GM12891 (cell line): ENCODE measurements at regions not wholly inside any gene's neighbourhood (a gene's known extent, or its start where the extent isn't known, plus 50 kb on each side); places are given as distances from the start of the nearest gene placed in this dataset.

ENCODE experiments used
- DNase-seq: peaks from one replicate; pipeline ENCODE4 v3.0.0; 2011; ENCODE audit warnings: low spot score; ENCODE audit not compliant: insufficient read length
- FAIRE-seq: peaks from 2 replicates; lab custom pipeline; 2011; peaks lifted over from hg19 to GRCh38; lab: Jason Lieb, UNC
- PAX5 ChIP-seq: IDR thresholded peaks from 2 replicates; pipeline ENCODE4 v1.6.1; 2011; ENCODE audit warnings: low read length, moderate library complexity, mild to moderate bottlenecking; ENCODE audit not compliant: insufficient read depth, severe bottlenecking
- POLR2A ChIP-seq: IDR thresholded peaks from 2 replicates; pipeline ENCODE4 v1.6.1; 2011; ENCODE audit warnings: low read depth, low read length, control low read depth
- POLR2AphosphoS5 ChIP-seq: IDR thresholded peaks from 2 replicates; pipeline ENCODE4 v1.6.1; 2011; ENCODE audit warnings: low read depth, low read length, control low read depth
- POU2F2 ChIP-seq: IDR thresholded peaks from 2 replicates; pipeline ENCODE4 v1.6.1; 2011; ENCODE audit warnings: low read depth, mild to moderate bottlenecking, control low read depth, low read length, moderate library complexity
- SPI1 ChIP-seq: IDR thresholded peaks from 2 replicates; pipeline ENCODE4 v1.6.1; 2011; ENCODE audit warnings: low read depth, low read length, control low read depth
- TAF1 ChIP-seq: IDR thresholded peaks from 2 replicates; pipeline ENCODE4 v1.6.1; 2011; ENCODE audit warnings: low read depth, low read length, control low read depth

DNA sequence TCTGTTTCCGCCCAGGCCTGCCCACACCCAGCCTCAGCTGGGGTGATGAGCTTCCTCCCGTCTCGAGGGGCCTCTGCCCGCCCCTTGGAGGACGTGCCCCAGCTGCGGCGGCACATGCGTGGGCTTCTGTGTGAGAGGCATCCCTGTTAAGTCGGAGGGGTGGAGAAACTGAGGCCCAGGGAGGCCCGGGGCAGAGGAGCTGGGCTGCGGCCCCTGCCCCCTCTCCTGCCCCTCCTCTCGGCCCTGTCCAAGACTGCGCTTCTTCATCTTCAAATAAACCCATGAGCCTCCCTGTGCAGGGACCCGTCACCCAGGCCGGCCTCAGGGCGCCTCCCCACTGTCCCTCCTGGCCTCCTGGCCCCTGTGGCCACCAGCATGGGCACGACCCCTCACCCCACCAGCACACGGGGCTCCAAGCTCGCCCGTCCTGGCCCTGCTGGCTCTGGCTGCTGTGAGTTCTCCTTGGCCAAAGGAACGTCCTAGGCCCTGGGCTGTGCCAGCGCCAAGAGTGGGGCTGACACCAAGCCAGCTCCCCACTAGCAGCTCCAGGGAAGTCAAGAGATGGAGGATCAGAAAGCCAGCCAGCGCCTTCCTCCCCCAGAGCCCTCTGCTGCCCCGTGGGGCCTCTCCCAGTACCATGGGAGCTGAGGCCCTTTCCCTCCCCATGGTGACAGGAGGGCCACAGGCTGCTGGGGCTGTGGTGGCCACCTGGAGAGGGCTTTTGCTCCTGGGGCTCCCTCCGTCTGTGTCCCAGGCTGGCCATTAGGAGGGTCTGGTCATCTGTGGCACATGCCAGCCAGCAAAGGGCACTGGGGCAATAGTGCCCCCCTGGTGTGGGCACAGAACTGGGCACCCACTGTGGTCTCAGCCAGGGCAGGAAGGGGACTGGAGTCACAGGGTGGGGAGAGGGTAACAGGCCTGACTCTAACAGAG is 180.4 kb downstream of the KIF26A start:
- DNase-seq (peak; percentile 10), FAIRE-seq (no peak)
- no peak for TF ChIP-seq POLR2AphosphoS5
- no peak for TF ChIP-seq PAX5
- TF ChIP-seq POLR2A: no peak
- TF ChIP-seq POU2F2: no peak
- TF ChIP-seq SPI1: no peak
- no peak for TF ChIP-seq TAF1

- FAIRE-seq (no peak), DNase-seq (peak; percentile 5)
- no peak for TF ChIP-seq POU2F2
- no peak for TF ChIP-seq PAX5
- TF ChIP-seq TAF1: no peak
These were observed 181.3 kb downstream of the KIF26A start for GRCh38 chr14:104319491-104320241.

GRCh38 chr14:104320611-104321086 is 182.3 kb downstream of the KIF26A start:
- FAIRE-seq (no peak), DNase-seq (peak; percentile 18)
- TF ChIP-seq POLR2AphosphoS5 (no peak), TAF1 (no peak), SPI1 (no peak), POLR2A (no peak), POU2F2 (no peak), PAX5 (no peak)

DNA sequence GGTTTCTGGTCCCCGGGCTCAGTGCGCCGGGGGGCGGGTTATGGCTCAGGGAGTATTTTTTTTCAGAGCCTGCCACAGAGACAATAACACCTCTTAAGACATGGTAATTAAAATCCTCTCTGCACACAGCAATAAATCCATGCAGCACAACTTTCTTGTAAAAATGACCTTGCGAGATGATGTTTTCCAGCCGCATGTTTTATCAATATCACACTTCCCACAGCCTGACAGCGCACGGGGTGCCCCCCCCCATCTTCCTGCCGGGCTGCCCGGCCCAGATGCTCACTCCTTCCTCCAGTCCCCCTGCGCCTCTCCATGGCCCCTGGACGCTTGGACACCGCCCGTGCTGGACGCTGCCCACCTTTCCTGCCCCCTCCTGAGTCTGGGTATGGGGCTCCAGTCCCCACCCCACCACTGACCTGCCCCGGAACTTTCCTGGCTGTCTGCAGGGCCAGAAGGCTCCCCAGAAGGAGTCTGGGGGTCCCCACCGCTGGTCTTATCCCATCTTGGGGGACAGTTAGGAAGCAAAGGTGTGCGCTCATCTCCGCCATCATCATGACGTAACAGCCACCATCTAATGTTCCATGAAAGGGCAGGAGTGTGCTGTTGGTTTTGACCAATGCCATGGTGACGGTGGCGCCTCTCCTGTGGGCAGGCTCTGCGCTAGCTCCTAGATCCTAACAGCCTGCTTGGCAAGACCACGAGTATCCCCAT is 182.9 kb downstream of the KIF26A start:
- DNase-seq (no peak), FAIRE-seq (no peak)
- TF ChIP-seq POLR2A (no peak), POU2F2 (no peak), PAX5 (no peak), SPI1 (no peak), TAF1 (no peak), POLR2AphosphoS5 (no peak)

GRCh38 chr14:104321802-104322130 is 183.4 kb downstream of the KIF26A start:
- FAIRE-seq (no peak), DNase-seq (no peak)
- TF ChIP-seq TAF1 (no peak), POU2F2 (no peak), POLR2AphosphoS5 (no peak), SPI1 (no peak), POLR2A (no peak)

GRCh38 chr14:104322531-104323366 is 184.4 kb downstream of the KIF26A start:
- TF ChIP-seq PAX5: no peak
- no peak for TF ChIP-seq SPI1
- no peak for TF ChIP-seq TAF1
- no peak for TF ChIP-seq POLR2AphosphoS5
- no peak for TF ChIP-seq POLR2A
- TF ChIP-seq POU2F2: no peak
- FAIRE-seq (no peak), DNase-seq (no peak)

- FAIRE-seq (no peak), DNase-seq (no peak)
These were observed 185.3 kb downstream of the KIF26A start for GRCh38 chr14:104323551-104324175.

DNA sequence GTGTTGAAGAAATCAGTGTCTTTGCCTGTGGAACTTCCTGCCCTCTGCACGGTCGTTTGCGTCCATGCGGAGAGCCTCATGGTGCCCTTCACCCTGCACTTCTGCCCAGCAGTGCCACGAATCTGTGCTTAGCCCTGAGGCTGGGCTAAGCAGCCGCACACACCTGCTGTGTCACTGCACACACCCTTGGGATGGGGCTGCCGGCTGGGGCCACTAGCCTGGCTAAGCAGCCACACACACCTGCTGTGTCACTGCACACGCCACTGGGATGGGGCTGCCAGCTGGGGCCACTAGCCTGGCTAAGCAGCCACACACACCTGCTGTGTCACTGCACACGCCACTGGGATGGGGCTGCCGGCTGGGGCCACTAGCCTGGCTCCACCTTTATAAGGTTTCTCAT is 188.5 kb downstream of the KIF26A start:
- FAIRE-seq (no peak), DNase-seq (no peak)
- TF ChIP-seq POU2F2 (no peak), POLR2AphosphoS5 (no peak), POLR2A (no peak), TAF1 (no peak), PAX5 (no peak), SPI1 (no peak)

More at GRCh38 chr14:104323551-104324175, 185.3 kb downstream of the KIF26A start:
- TF ChIP-seq POLR2A: no peak
- TF ChIP-seq PAX5: no peak

GRCh38 chr14:104328607-104329006 is 190.2 kb downstream of the KIF26A start:
- DNase-seq (no peak), FAIRE-seq (no peak)
- TF ChIP-seq PAX5: no peak
- no peak for TF ChIP-seq POLR2A
- no peak for TF ChIP-seq POU2F2
- TF ChIP-seq TAF1: no peak
- TF ChIP-seq POLR2AphosphoS5: no peak
- no peak for TF ChIP-seq SPI1
